ENCODE measurements at regions not wholly inside any gene's neighbourhood (a gene's known extent, or its start where the extent isn't known, plus 50 kb on each side); places are given as distances from the start of the nearest gene placed in this dataset.

GRCh38 chr1:81738875-81739274 is 61.9 kb upstream of the ADGRL2 start:
- H3K36me3 ChIP-seq (replicated peaks in 1 of 2; ENCODE audit: control insufficient read depth in 1 of 2, insufficient read depth in 2 of 2, low read length in 2 of 2), result no peaks in the 10 kb centered on the region
- H3K79me2 ChIP-seq (ENCODE audit: insufficient read depth, low read length), result no peaks in the 10 kb centered on the region
- no peak overlapping the region for H3K27ac ChIP-seq (ENCODE audit: low read depth in 1 of 2, low read length in 2 of 2)
- H2AFZ ChIP-seq (ENCODE audit: insufficient read depth, low read depth, low read length, poor library complexity, severe bottlenecking), result no peak overlapping the region
- H3K4me1 ChIP-seq (ENCODE audit: control insufficient read depth in 1 of 2, insufficient read depth in 2 of 2, low read length in 2 of 2), result no peaks in the 10 kb centered on the region
- H3K4me1 Mint-ChIP-seq, result no peaks in the 10 kb centered on the region
- no peaks in the 10 kb centered on the region for H3K27me3 Mint-ChIP-seq (ENCODE audit: low read depth in 3 of 3)
- no peak overlapping the region for H3K9ac ChIP-seq (ENCODE audit: insufficient read depth, low read length, poor library complexity, severe bottlenecking)
- H3K9me3 Mint-ChIP-seq, result peaks cover 0 to 11% (median 7%) of the 10 kb centered on the region in 7 donors
- H3K4me3 ChIP-seq (replicated peaks in 1 of 3; ENCODE audit: low read depth in 2 of 3, low read length in 3 of 3), result no peak overlapping the region
- no peak for TF ChIP-seq CTCF (IDR thresholded peaks at IDR 0.05)
- H3K9me3 ChIP-seq (replicated peaks in 1 of 2; ENCODE audit: control insufficient read depth in 1 of 2, insufficient read depth in 1 of 2, low read length in 2 of 2), result peaks cover 0 to 2% of the 10 kb centered on the region in 2 donors
- no peaks in the 10 kb centered on the region for H3K27me3 ChIP-seq (ENCODE audit: control insufficient read depth in 2 of 2, insufficient read depth in 2 of 2, low read length in 2 of 2)
- no CpG with 5 or more reads among the region's 1 CpG for WGBS (ENCODE audit: insufficient coverage)
- H3K36me3 Mint-ChIP-seq, result no peaks in the 10 kb centered on the region
- no peak overlapping the region for H3K4me2 ChIP-seq (replicated peaks; ENCODE audit: extremely low read depth, low read length, poor library complexity, severe bottlenecking)
- DNase-seq, result no peak
- intact Hi-C loops (cut with micrococcal nuclease), result no loop called here
- no peaks in the 10 kb centered on the region for H4K20me1 ChIP-seq (ENCODE audit: insufficient read depth, low read length)
- no peak overlapping the region for H3K27ac Mint-ChIP-seq
- H3K4me3 Mint-ChIP-seq, result no peak overlapping the region

- no peaks in the 10 kb centered on the region for H3K27me3 ChIP-seq (ENCODE audit: control insufficient read depth in 2 of 2, insufficient read depth in 2 of 2, low read length in 2 of 2)
- H3K4me1 ChIP-seq (ENCODE audit: control insufficient read depth in 1 of 2, insufficient read depth in 2 of 2, low read length in 2 of 2), result no peaks in the 10 kb centered on the region
- peaks cover 0 to 2% of the 10 kb centered on the region in 2 donors for H3K9me3 ChIP-seq (replicated peaks in 1 of 2; ENCODE audit: control insufficient read depth in 1 of 2, insufficient read depth in 1 of 2, low read length in 2 of 2)
- Mint-ChIP-seq H3K27me3 (ENCODE audit: low read depth in 3 of 3) (no peaks in the 10 kb centered on the region), H3K36me3 (no peaks in the 10 kb centered on the region), H3K27ac (no peak overlapping the region), H3K4me3 (no peak overlapping the region), H3K9me3 (peaks cover 0 to 10% (median 7%) of the 10 kb centered on the region in 7 donors), H3K4me1 (no peaks in the 10 kb centered on the region)
- H3K27ac ChIP-seq (ENCODE audit: low read depth in 1 of 2, low read length in 2 of 2), result no peak overlapping the region
- no peak overlapping the region for H3K9ac ChIP-seq (ENCODE audit: insufficient read depth, low read length, poor library complexity, severe bottlenecking)
- no peak for DNase-seq
- H2AFZ ChIP-seq (ENCODE audit: insufficient read depth, low read depth, low read length, poor library complexity, severe bottlenecking), result no peak overlapping the region
- no peak overlapping the region for H3K4me3 ChIP-seq (replicated peaks in 1 of 3; ENCODE audit: low read depth in 2 of 3, low read length in 3 of 3)
- no peaks in the 10 kb centered on the region for H3K36me3 ChIP-seq (replicated peaks in 1 of 2; ENCODE audit: control insufficient read depth in 1 of 2, insufficient read depth in 2 of 2, low read length in 2 of 2)
- no peaks in the 10 kb centered on the region for H4K20me1 ChIP-seq (ENCODE audit: insufficient read depth, low read length)
- H3K4me2 ChIP-seq (replicated peaks; ENCODE audit: extremely low read depth, low read length, poor library complexity, severe bottlenecking), result no peak overlapping the region
- no peak for TF ChIP-seq CTCF (IDR thresholded peaks at IDR 0.05)
- no peaks in the 10 kb centered on the region for H3K79me2 ChIP-seq (ENCODE audit: insufficient read depth, low read length)
- no CpG with 5 or more reads among the region's 2 CpGs for WGBS (ENCODE audit: insufficient coverage)
- intact Hi-C loops (cut with micrococcal nuclease), result no loop called here
Measured at GRCh38 chr1:81733480-81733879, 67.3 kb upstream of the ADGRL2 start.
